ENCODE measurements at regions not wholly inside any gene's neighbourhood (a gene's known extent, or its start where the extent isn't known, plus 50 kb on each side); places are given as distances from the start of the nearest gene placed in this dataset.

- no peak for DNase-seq
Measured at GRCh38 chr11:70575396-70576060, 177.2 kb downstream of the CTTN start.

GRCh38 chr11:70577258-70577603, 178.9 kb downstream of the CTTN start:
- DNase-seq = no peak

GRCh38 chr11:70577948-70578347, 179.6 kb downstream of the CTTN start:
- no peak for DNase-seq

- DNase-seq = no peak
Measured at GRCh38 chr11:70578371-70578770, 180.0 kb downstream of the CTTN start.

GRCh38 chr11:70578831-70579230, 180.5 kb downstream of the CTTN start:
- DNase-seq = no peak

- DNase-seq = no peak
Measured at GRCh38 chr11:70579316-70579955, 181.1 kb downstream of the CTTN start.

- no peak for DNase-seq
Measured at GRCh38 chr11:70580036-70580805, 181.9 kb downstream of the CTTN start.

GRCh38 chr11:70581991-70582885, 183.9 kb downstream of the CTTN start:
- no peak for DNase-seq

- no peak for DNase-seq
Measured at GRCh38 chr11:70582886-70583641, 184.7 kb downstream of the CTTN start.

- no peak for DNase-seq
Measured at GRCh38 chr11:70583781-70584218, 185.5 kb downstream of the CTTN start.

- DNase-seq = no peak
Measured at GRCh38 chr11:70584498-70585235, 186.3 kb downstream of the CTTN start.

- no peak for DNase-seq
Measured at GRCh38 chr11:70585236-70585545, 186.9 kb downstream of the CTTN start.

GRCh38 chr11:70586261-70587074, 188.1 kb downstream of the CTTN start:
- DNase-seq = no peak

GRCh38 chr11:70587075-70587389, 188.7 kb downstream of the CTTN start:
- DNase-seq = no peak

GRCh38 chr11:70590356-70590991, 192.1 kb downstream of the CTTN start:
- DNase-seq = no peak

GRCh38 chr11:70592641-70593165, 194.4 kb downstream of the CTTN start:
- DNase-seq = no peak

- DNase-seq = no peak
Measured at GRCh38 chr11:70593446-70593983, 195.2 kb downstream of the CTTN start.

- DNase-seq = no peak
Measured at GRCh38 chr11:70594031-70594430, 195.7 kb downstream of the CTTN start.

- DNase-seq = no peak
Measured at GRCh38 chr11:70594606-70595005, 196.3 kb downstream of the CTTN start.

- DNase-seq = no peak
Measured at GRCh38 chr11:70595016-70595415, 196.7 kb downstream of the CTTN start.

Measured in NCI-H446 treated with DMSO at 0.1 percent for 48 hours (cell line).